Spleen (tissue), 7 donors: ENCODE measurements at regions not wholly inside any gene's neighbourhood (a gene's known extent, or its start where the extent isn't known, plus 50 kb on each side); places are given as distances from the start of the nearest gene placed in this dataset.

Source experiments
- CTCF ChIP-seq, 11 experiments: fragments of 200-600 bp in 7 of 11; fragments of 450-650 bp in 4 of 11; sonication (generic) in 4 of 11; IDR thresholded peaks in 8 of 11; conservative IDR thresholded peaks in 3 of 11; 1 replicate in 7 of 11; 2 replicates in 4 of 11; pipeline versions ENCODE4 v1.4.0 to v1.8.0; 2016 to 2021; ENCODE audit warnings: antibody characterized with exemption in 11 of 11, inconsistent platforms in 4 of 11, mild to moderate bottlenecking in 1 of 11
- POLR2A ChIP-seq, 3 donors: fragments of 450-650 bp; IDR thresholded peaks; one replicate each; pipeline ENCODE4 v1.5.1; 2017; ENCODE audit warnings: antibody characterized with exemption in 3 of 3, mild to moderate bottlenecking in 1 of 3
- POLR2AphosphoS5 ChIP-seq, 3 donors: sonication (generic); formaldehyde crosslinking; IDR thresholded peaks; one replicate each; pipeline ENCODE4 v1.5.1; 2017; ENCODE audit warnings: antibody characterized with exemption in 3 of 3
- donor health status: DM: no; HTN: no; CAD: no; lungs with moderate emphysema.
- donor health status: DM: no; HTN: no; CAD: no.
- donor health status: DM: no; HTN: no; CAD: no.

GRCh38 chr11:42205518-42205917 is 746.1 kb upstream of the LRRC4C start:
- TF ChIP-seq POLR2A (IDR thresholded peaks at IDR 0.05), result no peak
- TF ChIP-seq POLR2AphosphoS5 (IDR thresholded peaks at IDR 0.05), result no peak
- no peak for TF ChIP-seq CTCF (IDR thresholded peaks at IDR 0.05 in 8 of 11, conservative IDR thresholded peaks at IDR 0.05 in 3 of 11)
